K562 (cell line): ENCODE measurements at regions not wholly inside any gene's neighbourhood (a gene's known extent, or its start where the extent isn't known, plus 50 kb on each side); places are given as distances from the start of the nearest gene placed in this dataset.

Experiments used
- ATAC-seq: fragments of 200-7000 bp; cut with Tn5 transposase; 3 replicates; pipeline ENCODE4 v1.9.1; 2020; ENCODE audit warnings: moderate library complexity
- BruUV-seq: library from RNA; stranded (reverse); fragments of 400-500 nt; replicated peaks from 2 replicates; lab custom pipeline; 2021; lab: Mats Ljungman, UMichigan
- CTCF ChIA-PET: fragments of 300-600 bp; formaldehyde crosslinking; extraction: SDS; loops from one replicate; lab custom pipeline; 2021; ENCODE audit warnings: low intra/inter-chr PET ratio; lab: Yijun Ruan, JAX
- POLR2A ChIA-PET: fragments of 300-600, 350-650 bp; sonication (Branson Sonifier 250); formaldehyde crosslinking; extraction: SDS; loops from one replicate; lab custom pipeline; 2021; ENCODE audit warnings: antibody characterized with exemption, inconsistent platforms; lab: Yijun Ruan, JAX
- DNase-seq, 4 experiments: peaks; one replicate each; pipeline versions ENCODE4 v3.0.0 to v3.0.0-alpha.2; 2011 to 2018; ENCODE audit warnings: low spot score in 3 of 4, mixed read lengths in 3 of 4; ENCODE audit errors: extremely low read depth in 1 of 4
- FAIRE-seq: peaks from 2 replicates; lab custom pipeline; 2011; peaks lifted over from hg19 to GRCh38; lab: Jason Lieb, UNC
- H2AFZ ChIP-seq: 2 replicates; pipeline ENCODE4 v1.6.0; 2011; ENCODE audit warnings: low read depth, low read length, control low read depth, inconsistent platforms
- H3K27ac ChIP-seq: fragments of 200-600 bp; 3 replicates; pipeline ENCODE4 v1.8.0; 2011; ENCODE audit warnings: low read depth, mild to moderate bottlenecking, control low read depth, inconsistent platforms, low read length, moderate library complexity, mixed read lengths; ENCODE audit errors: extremely low read depth
- H3K27me3 ChIP-seq, 2 experiments: fragments of 300-600 bp in 1 of 2; 2 replicates in 1 of 2; 3 replicates in 1 of 2; pipeline versions ENCODE4 v1.6.0 to v1.8.0; 2011; ENCODE audit warnings: inconsistent platforms in 2 of 2, low read length in 2 of 2, mild to moderate bottlenecking in 1 of 2, mixed read lengths in 1 of 2, moderate library complexity in 1 of 2; ENCODE audit not compliant: control insufficient read depth in 2 of 2, insufficient read depth in 2 of 2
- H3K36me3 ChIP-seq: fragments of 300-600 bp; 3 replicates; pipeline ENCODE4 v1.8.0; 2011; ENCODE audit warnings: mild to moderate bottlenecking, low read length, inconsistent platforms; ENCODE audit not compliant: control insufficient read depth, insufficient read depth
- H3K4me1 ChIP-seq, 2 experiments: fragments of 200-600 bp in 1 of 2; replicated peaks in 1 of 2; 2 replicates in 1 of 2; 3 replicates in 1 of 2; pipeline versions ENCODE4 v1.5.1 to v1.8.0; 2011; ENCODE audit warnings: inconsistent platforms in 2 of 2, low read length in 2 of 2, mild to moderate bottlenecking in 1 of 2, mixed read lengths in 1 of 2, moderate library complexity in 1 of 2; ENCODE audit not compliant: control insufficient read depth in 2 of 2, insufficient read depth in 2 of 2
- H3K4me2 ChIP-seq: 2 replicates; pipeline ENCODE4 v1.6.1; 2011; ENCODE audit warnings: low read length, control low read depth, inconsistent platforms, mixed read lengths; ENCODE audit not compliant: insufficient read depth
- H3K4me3 ChIP-seq: fragments of 200-600 bp; sonication (generic), shearing (Covaris generic); 2 replicates; pipeline ENCODE4 v1.5.1; 2016; ENCODE audit warnings: control low read depth, inconsistent platforms
- H3K79me2 ChIP-seq: fragments of 200-600 bp; 3 replicates; pipeline ENCODE4 v1.8.0; 2011; ENCODE audit warnings: low read length, inconsistent platforms; ENCODE audit not compliant: control insufficient read depth, insufficient read depth
- H3K9ac ChIP-seq, 2 experiments: 2 replicates each; pipeline versions ENCODE4 v1.6.0 to v1.6.1; 2011; ENCODE audit warnings: low read depth in 2 of 2, low read length in 2 of 2, control low read depth in 1 of 2, inconsistent platforms in 1 of 2, mild to moderate bottlenecking in 1 of 2, mixed read lengths in 1 of 2; ENCODE audit not compliant: insufficient read depth in 1 of 2
- H3K9me1 ChIP-seq: one replicate; pipeline ENCODE4 v1.6.0; 2011; ENCODE audit warnings: inconsistent platforms, mild to moderate bottlenecking, low read length, moderate library complexity; ENCODE audit not compliant: control insufficient read depth, insufficient read depth
- H3K9me3 ChIP-seq: replicated peaks from 2 replicates; pipeline ENCODE4 v1.5.1; 2011; ENCODE audit warnings: low read depth, low read length, inconsistent platforms; ENCODE audit not compliant: control insufficient read depth, insufficient read depth
- H4K20me1 ChIP-seq: replicated peaks from 2 replicates; pipeline ENCODE4 v1.6.1; 2011; ENCODE audit warnings: low read length, inconsistent platforms, mixed read lengths; ENCODE audit not compliant: control insufficient read depth, insufficient read depth
- CBFA2T3 ChIP-seq: fragments of 450-650 bp; IDR thresholded peaks from 2 replicates; pipeline ENCODE4 v1.6.1; 2017
- CBFB ChIP-seq: sonication (generic); formaldehyde crosslinking; IDR thresholded peaks from 2 replicates; pipeline ENCODE4 v1.4.0; 2020; ENCODE audit warnings: mild to moderate bottlenecking, missing genetic modification reagents
- MBD2 ChIP-seq: sonication (generic); IDR thresholded peaks from 2 replicates; pipeline ENCODE4 v1.6.1; 2016; ENCODE audit warnings: low read depth, borderline replicate concordance
- NUFIP1 ChIP-seq: fragments of 450-650 bp; IDR thresholded peaks from 2 replicates; pipeline ENCODE4 v1.6.1; 2018; ENCODE audit not compliant: partially characterized antibody
- PCBP1 ChIP-seq: fragments of 200-400 bp; formaldehyde crosslinking; IDR thresholded peaks from 2 replicates; pipeline ENCODE4 v1.6.1; 2018; ENCODE audit warnings: mild to moderate bottlenecking, low read depth, low read length; ENCODE audit not compliant: poor library complexity, severe bottlenecking
- SNAPC5 ChIP-seq: fragments of 250-450 bp; sonication (Bioruptor Pico); IDR thresholded peaks from 2 replicates; pipeline ENCODE4 v1.8.0; 2021; ENCODE audit warnings: moderate library complexity, mild to moderate bottlenecking, inconsistent platforms
- ZBTB43 ChIP-seq: sonication (generic); formaldehyde crosslinking; IDR thresholded peaks from 2 replicates; pipeline ENCODE4 v1.8.0; 2023; ENCODE audit warnings: mild to moderate bottlenecking, missing genetic modification reagents
- ZFPM2 ChIP-seq: fragments of 250-450 bp; sonication (Bioruptor Pico); IDR thresholded peaks from 2 replicates; pipeline ENCODE4 v1.5.1; 2022; ENCODE audit warnings: mild to moderate bottlenecking
- ZNF282 ChIP-seq: sonication (generic); formaldehyde crosslinking; IDR thresholded peaks from 2 replicates; pipeline ENCODE4 v1.8.1; 2023; ENCODE audit warnings: missing genetic modification reagents
- ZNF695 ChIP-seq: fragments of 450-650 bp; formaldehyde crosslinking; IDR thresholded peaks from 2 replicates; pipeline ENCODE4 v1.4.0; 2020; ENCODE audit warnings: mild to moderate bottlenecking, moderate library complexity
- WGBS: fragments of 100-300 bp; shearing (Covaris generic); methylation state at CpG from one replicate; pipeline ENCODE4 v1.1.6; 2016; ENCODE audit warnings: low coverage, mixed read lengths; ENCODE audit not compliant: insufficient coverage; ENCODE audit errors: missing lambda C conversion rate; 5-methylcytosine and 5-hydroxymethylcytosine counted together
- in situ Hi-C: fragments of 300-500 bp; cut with MboI; formaldehyde crosslinking; loops from 4 replicates; pipeline ENCODE4 v1.15.0; 2018; ENCODE audit warnings: inconsistent platforms, mixed read lengths
- intact Hi-C: fragments of 100-400 bp; cut with micrococcal nuclease; formaldehyde crosslinking; loops from 2 replicates; pipeline ENCODE4 v1.14.2; 2022

GRCh38 chr4:165666836-165667235 lies 206.2 kb upstream of the TLL1 start:
- FAIRE-seq (no peak), DNase-seq (no peak), ATAC-seq (no peak)
- Histone ChIP-seq H3K79me2 (no peaks in the 10 kb centered on the region), H2AFZ (no peak overlapping the region), H4K20me1 (no peaks in the 10 kb centered on the region), H3K4me3 (no peak overlapping the region), H3K9me3 (no peaks in the 10 kb centered on the region), H3K9me1 (no peaks in the 10 kb centered on the region), H3K4me1 (no peaks in the 10 kb centered on the region), H3K27me3 (no peaks in the 10 kb centered on the region), H3K9ac (no peak overlapping the region), H3K27ac (no peak overlapping the region), H3K36me3 (no peaks in the 10 kb centered on the region), H3K4me2 (no peak overlapping the region)
- WGBS, result 1% methylated on average over 5 of the region's 5 CpGs
- no TSS peak for BruUV-seq
- TF ChIP-seq CBFA2T3 (no peak), PCBP1 (no peak), ZNF282 (no peak), ZNF695 (CRISPR knock-in tag) (no peak), CBFB (CRISPR knock-in tag) (no peak), ZFPM2 (CRISPR knock-in tag) (no peak), MBD2 (no peak), SNAPC5 (CRISPR knock-in tag) (no peak), ZBTB43 (no peak), NUFIP1 (no peak)
- ChIA-PET CTCF (no interaction called here), POLR2A (no interaction called here)
- in situ Hi-C loops (no loop called here), intact Hi-C loops (no loop called here)
